ENCODE measurements at regions not wholly inside any gene's neighbourhood (a gene's known extent, or its start where the extent isn't known, plus 50 kb on each side); places are given as distances from the start of the nearest gene placed in this dataset.
"Not testable (repeated sequence)": the region's sequence is repeated elsewhere in the genome, so short reads cannot be mapped to it uniquely, and the experiment has no call there.

GRCh38 chr3:20739814-20740213, 553.8 kb upstream of the SGO1 start:
- Mint-ChIP-seq H3K27me3 (ENCODE audit: unreplicated experiment) (no peaks in the 10 kb centered on the region), H3K4me1 (ENCODE audit: unreplicated experiment) (no peaks in the 10 kb centered on the region), H3K4me3 (ENCODE audit: unreplicated experiment) (no peak overlapping the region), H3K36me3 (ENCODE audit: unreplicated experiment) (no peaks in the 10 kb centered on the region), H3K9me3 (ENCODE audit: unreplicated experiment) (no peaks in the 10 kb centered on the region), H3K27ac (ENCODE audit: unreplicated experiment) (no peak overlapping the region)
- TF ChIP-seq, protein P1, sequence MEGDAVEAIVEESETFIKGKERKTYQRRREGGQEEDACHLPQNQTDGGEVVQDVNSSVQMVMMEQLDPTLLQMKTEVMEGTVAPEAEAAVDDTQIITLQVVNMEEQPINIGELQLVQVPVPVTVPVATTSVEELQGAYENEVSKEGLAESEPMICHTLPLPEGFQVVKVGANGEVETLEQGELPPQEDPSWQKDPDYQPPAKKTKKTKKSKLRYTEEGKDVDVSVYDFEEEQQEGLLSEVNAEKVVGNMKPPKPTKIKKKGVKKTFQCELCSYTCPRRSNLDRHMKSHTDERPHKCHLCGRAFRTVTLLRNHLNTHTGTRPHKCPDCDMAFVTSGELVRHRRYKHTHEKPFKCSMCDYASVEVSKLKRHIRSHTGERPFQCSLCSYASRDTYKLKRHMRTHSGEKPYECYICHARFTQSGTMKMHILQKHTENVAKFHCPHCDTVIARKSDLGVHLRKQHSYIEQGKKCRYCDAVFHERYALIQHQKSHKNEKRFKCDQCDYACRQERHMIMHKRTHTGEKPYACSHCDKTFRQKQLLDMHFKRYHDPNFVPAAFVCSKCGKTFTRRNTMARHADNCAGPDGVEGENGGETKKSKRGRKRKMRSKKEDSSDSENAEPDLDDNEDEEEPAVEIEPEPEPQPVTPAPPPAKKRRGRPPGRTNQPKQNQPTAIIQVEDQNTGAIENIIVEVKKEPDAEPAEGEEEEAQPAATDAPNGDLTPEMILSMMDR (IDR thresholded peaks at IDR 0.05) = peak; percentile 13
- no peak for DNase-seq (ENCODE audit: extremely low spot score, unreplicated experiment)

DNA sequence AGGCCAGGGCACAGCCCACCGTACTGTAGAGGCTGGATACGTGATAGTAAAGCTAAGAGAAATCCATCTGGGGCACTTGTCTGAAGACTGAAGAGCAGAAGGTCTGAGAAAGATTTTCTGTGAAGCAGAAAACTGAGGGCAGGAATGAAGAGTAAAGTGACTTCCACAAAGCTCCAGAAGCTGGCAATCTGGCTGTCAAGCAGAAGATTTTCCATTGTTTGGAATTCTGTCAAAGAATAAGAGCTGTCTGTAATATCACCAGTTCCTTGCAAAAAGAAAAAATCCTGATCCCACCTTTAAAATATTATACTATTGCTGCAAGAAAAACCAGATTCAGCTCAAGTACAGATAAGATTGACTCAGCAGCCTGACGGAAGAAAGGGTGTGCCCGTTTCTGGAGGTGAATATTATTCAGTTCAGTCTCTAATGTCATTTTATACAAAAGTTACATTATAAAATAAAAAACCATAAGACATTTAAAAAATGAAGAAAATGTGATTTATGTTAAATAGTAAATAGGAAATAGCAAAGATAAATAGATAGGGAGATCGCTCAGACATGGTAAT, 550.4 kb upstream of the SGO1 start:
- Mint-ChIP-seq H3K36me3 (ENCODE audit: unreplicated experiment) (no peaks in the 10 kb centered on the region), H3K27ac (ENCODE audit: unreplicated experiment) (no peak overlapping the region), H3K4me1 (ENCODE audit: unreplicated experiment) (no peaks in the 10 kb centered on the region), H3K4me3 (ENCODE audit: unreplicated experiment) (no peak overlapping the region), H3K9me3 (ENCODE audit: unreplicated experiment) (no peaks in the 10 kb centered on the region), H3K27me3 (ENCODE audit: unreplicated experiment) (no peaks in the 10 kb centered on the region)
- TF ChIP-seq, protein P1 (IDR thresholded peaks at IDR 0.05) = no peak
- DNase-seq (ENCODE audit: extremely low spot score, unreplicated experiment) = no peak

DNA sequence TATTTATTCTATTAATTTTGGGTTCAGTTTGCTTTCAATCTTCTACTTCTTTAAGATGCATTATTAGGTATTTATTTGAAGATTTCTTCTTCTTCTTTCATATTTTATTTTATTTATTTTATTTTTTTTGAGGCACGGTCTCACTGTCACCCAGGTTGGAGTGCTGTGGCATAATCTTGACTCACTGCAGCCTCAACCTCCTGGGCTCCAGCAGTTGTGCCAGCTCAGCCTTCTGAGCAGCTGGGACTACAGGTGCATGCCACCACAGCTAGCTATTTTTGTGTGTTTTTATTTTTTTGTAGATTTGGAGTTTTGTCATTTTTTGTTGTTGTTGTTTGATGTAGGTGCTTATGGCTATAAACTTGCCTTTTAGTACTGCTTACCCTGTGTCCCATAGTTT, 543.2 kb upstream of the SGO1 start:
- Mint-ChIP-seq H3K4me3 (ENCODE audit: unreplicated experiment) (no peak overlapping the region), H3K27me3 (ENCODE audit: unreplicated experiment) (no peaks in the 10 kb centered on the region), H3K27ac (ENCODE audit: unreplicated experiment) (no peak overlapping the region), H3K36me3 (ENCODE audit: unreplicated experiment) (no peaks in the 10 kb centered on the region), H3K4me1 (ENCODE audit: unreplicated experiment) (no peaks in the 10 kb centered on the region), H3K9me3 (ENCODE audit: unreplicated experiment) (no peaks in the 10 kb centered on the region)
- no peak for DNase-seq (ENCODE audit: extremely low spot score, unreplicated experiment)
- TF ChIP-seq, protein P1 (IDR thresholded peaks at IDR 0.05) = no peak

DNA sequence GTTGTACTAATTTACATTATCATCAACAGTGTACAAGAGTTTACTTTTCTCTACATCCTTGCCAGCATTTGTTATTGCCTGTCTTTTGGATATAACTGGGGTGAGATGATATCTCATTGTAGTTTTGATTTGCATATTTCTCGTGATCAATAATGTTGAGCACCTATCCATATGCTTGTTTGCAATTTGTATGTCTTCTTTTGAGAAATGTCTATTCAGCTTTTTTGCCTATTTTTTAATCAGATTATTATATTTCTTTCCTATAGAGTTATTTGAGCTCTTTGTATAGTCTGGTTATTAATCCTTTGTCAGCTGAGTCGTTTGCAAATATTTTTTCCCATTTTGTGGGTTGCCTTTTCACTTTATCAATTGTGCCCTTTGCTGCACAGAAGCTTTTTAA, 540.8 kb upstream of the SGO1 start:
- TF ChIP-seq, protein P1 (IDR thresholded peaks at IDR 0.05) = no peak
- Mint-ChIP-seq H3K36me3 (ENCODE audit: unreplicated experiment) (no peaks in the 10 kb centered on the region), H3K4me3 (ENCODE audit: unreplicated experiment) (no peak overlapping the region)

GRCh38 chr3:20724241-20724640, 538.2 kb upstream of the SGO1 start:
- Mint-ChIP-seq H3K4me1 (ENCODE audit: unreplicated experiment) (no peaks in the 10 kb centered on the region), H3K27ac (ENCODE audit: unreplicated experiment) (no peak overlapping the region), H3K4me3 (ENCODE audit: unreplicated experiment) (no peak overlapping the region), H3K36me3 (ENCODE audit: unreplicated experiment) (no peaks in the 10 kb centered on the region), H3K27me3 (ENCODE audit: unreplicated experiment) (no peaks in the 10 kb centered on the region), H3K9me3 (ENCODE audit: unreplicated experiment) (no peaks in the 10 kb centered on the region)
- no peak for DNase-seq (ENCODE audit: extremely low spot score, unreplicated experiment)
- TF ChIP-seq, protein P1 (IDR thresholded peaks at IDR 0.05) = no peak

More for the DNA sequence above, 540.8 kb upstream of the SGO1 start:
- no peak for DNase-seq (ENCODE audit: extremely low spot score, unreplicated experiment)
- Mint-ChIP-seq H3K9me3 (ENCODE audit: unreplicated experiment) (no peaks in the 10 kb centered on the region), H3K27me3 (ENCODE audit: unreplicated experiment) (no peaks in the 10 kb centered on the region), H3K4me1 (ENCODE audit: unreplicated experiment) (no peaks in the 10 kb centered on the region), H3K27ac (ENCODE audit: unreplicated experiment) (no peak overlapping the region)

GRCh38 chr3:20716425-20716824, 530.4 kb upstream of the SGO1 start:
- not testable (repeated sequence) for H3K4me3 Mint-ChIP-seq (ENCODE audit: unreplicated experiment); H3K9me3 Mint-ChIP-seq (ENCODE audit: unreplicated experiment); H3K27me3 Mint-ChIP-seq (ENCODE audit: unreplicated experiment)

More at GRCh38 chr3:20716425-20716824, 530.4 kb upstream of the SGO1 start:
- not testable (repeated sequence) for H3K4me1 Mint-ChIP-seq (ENCODE audit: unreplicated experiment); H3K27ac Mint-ChIP-seq (ENCODE audit: unreplicated experiment); DNase-seq (ENCODE audit: extremely low spot score, unreplicated experiment); H3K36me3 Mint-ChIP-seq (ENCODE audit: unreplicated experiment)

Data from osteocyte (in vitro differentiated cells).